DMS153 treated with DMSO at 0.1 percent for 48 hours (cell line): ENCODE measurements at regions not wholly inside any gene's neighbourhood (a gene's known extent, or its start where the extent isn't known, plus 50 kb on each side); places are given as distances from the start of the nearest gene placed in this dataset.

Experiments used
- DNase-seq: peaks from one replicate; lab custom pipeline; 2025; ENCODE audit not compliant: unreplicated experiment; lab: John Stamatoyannopoulos, UW

GRCh38 chr1:87905651-87906050 lies 577.0 kb downstream of the LMO4 start:
- DNase-seq = no peak

GRCh38 chr1:87906078-87906477 lies 577.4 kb downstream of the LMO4 start:
- DNase-seq = no peak

GRCh38 chr1:87913361-87913760 lies 584.7 kb downstream of the LMO4 start:
- DNase-seq = no peak

- no peak for DNase-seq
Measured at GRCh38 chr1:87914396-87914795, 585.7 kb downstream of the LMO4 start.

- no peak for DNase-seq
Measured at GRCh38 chr1:87915771-87916170, 587.1 kb downstream of the LMO4 start.

GRCh38 chr1:87916965-87917364 lies 588.3 kb downstream of the LMO4 start:
- DNase-seq = no peak

GRCh38 chr1:87918398-87918797 lies 589.7 kb downstream of the LMO4 start:
- no peak for DNase-seq

GRCh38 chr1:87922885-87923284 lies 594.2 kb downstream of the LMO4 start:
- no peak for DNase-seq

- no peak for DNase-seq
Measured at GRCh38 chr1:87926131-87926830, 597.6 kb downstream of the LMO4 start.

- no peak for DNase-seq
Measured at GRCh38 chr1:87926921-87927320, 598.2 kb downstream of the LMO4 start.

GRCh38 chr1:87927391-87928280 lies 599.0 kb downstream of the LMO4 start:
- DNase-seq = no peak

- DNase-seq = no peak
Measured at GRCh38 chr1:87928623-87929022, 599.9 kb downstream of the LMO4 start.

- no peak for DNase-seq
Measured at GRCh38 chr1:87929906-87930305, 601.2 kb downstream of the LMO4 start.

- no peak for DNase-seq
Measured at GRCh38 chr1:87930796-87931195, 602.1 kb downstream of the LMO4 start.

GRCh38 chr1:87933171-87933570 lies 604.5 kb downstream of the LMO4 start:
- DNase-seq = no peak

GRCh38 chr1:87935130-87935529 lies 606.5 kb downstream of the LMO4 start:
- DNase-seq = no peak

GRCh38 chr1:87937831-87938395 lies 609.2 kb downstream of the LMO4 start:
- DNase-seq = no peak

GRCh38 chr1:87938631-87939030 lies 610.0 kb downstream of the LMO4 start:
- no peak for DNase-seq

GRCh38 chr1:87939444-87939843 lies 610.8 kb downstream of the LMO4 start:
- DNase-seq = no peak

GRCh38 chr1:87940421-87940820 lies 611.7 kb downstream of the LMO4 start:
- DNase-seq = peak; percentile 9

GRCh38 chr1:87941337-87941946 lies 612.8 kb downstream of the LMO4 start:
- DNase-seq = no peak

- DNase-seq = no peak
Measured at GRCh38 chr1:87942165-87942564, 613.5 kb downstream of the LMO4 start.
